Activated B cell treated with CpG ODN at 0.5 μM for 24 hours (primary cell): ENCODE measurements at regions not wholly inside any gene's neighbourhood (a gene's known extent, or its start where the extent isn't known, plus 50 kb on each side); places are given as distances from the start of the nearest gene placed in this dataset.
"Not testable (repeated sequence)": the region's sequence is repeated elsewhere in the genome, so short reads cannot be mapped to it uniquely, and the experiment has no call there.

Experiments
- ATAC-seq: fragments of 200-7000 bp; cut with Tn5 transposase; one replicate; pipeline ENCODE4 v1.10.0; 2021; ENCODE audit warnings: low read depth, mild to moderate bottlenecking, moderate library complexity
- CTCF ChIA-PET: fragments of 350-600 bp; sonication (Branson Sonifier 250); formaldehyde crosslinking; loops from one replicate; lab custom pipeline; 2021; ENCODE audit warnings: antibody characterized with exemption; lab: Charles Lee
- POLR2A ChIA-PET: fragments of 350-600 bp; sonication (Branson Sonifier 250); formaldehyde crosslinking; loops from one replicate; lab custom pipeline; 2021; ENCODE audit warnings: antibody characterized with exemption; lab: Charles Lee
- DNase-seq: peaks from one replicate; pipeline ENCODE4 v3.0.0; 2022
- H3K27ac Mint-ChIP-seq: one replicate; pipeline ENCODE4 v1.8.0; 2020; ENCODE audit warnings: mixed read lengths
- H3K27me3 Mint-ChIP-seq: one replicate; pipeline ENCODE4 v1.8.0; 2021; ENCODE audit warnings: mixed read lengths
- H3K36me3 Mint-ChIP-seq: one replicate; pipeline ENCODE4 v1.8.0; 2021; ENCODE audit warnings: low read depth, mixed read lengths
- H3K4me1 Mint-ChIP-seq: one replicate; pipeline ENCODE4 v1.8.0; 2021; ENCODE audit warnings: mixed read lengths
- H3K4me3 Mint-ChIP-seq: one replicate; pipeline ENCODE4 v1.8.0; 2020; ENCODE audit warnings: mild to moderate bottlenecking, mixed read lengths
- H3K9me3 Mint-ChIP-seq: one replicate; pipeline ENCODE4 v1.8.0; 2020; ENCODE audit warnings: mixed read lengths
- intact Hi-C: fragments of 100-400 bp; cut with micrococcal nuclease; formaldehyde crosslinking; loops from one replicate; pipeline ENCODE4 v1.15.1; 2024
- TF ChIP-seq, protein P1 (sequence below): fragments of 200-600 bp; IDR thresholded peaks from one replicate; pipeline ENCODE4 v1.8.0; 2022; ENCODE audit warnings: antibody characterized with exemption, mild to moderate bottlenecking

- no peaks in the 10 kb centered on the region for H3K27me3 Mint-ChIP-seq
- POLR2A ChIA-PET, result no interaction called here
- intact Hi-C loops, result no loop called here
- no peaks in the 10 kb centered on the region for H3K4me1 Mint-ChIP-seq
- ATAC-seq (no peak), DNase-seq (no peak)
- no peak overlapping the region for H3K27ac Mint-ChIP-seq
- no peak overlapping the region for H3K4me3 Mint-ChIP-seq
- H3K36me3 Mint-ChIP-seq, result no peaks in the 10 kb centered on the region
- peaks cover 8% of the 10 kb centered on the region for H3K9me3 Mint-ChIP-seq
- TF ChIP-seq, protein P1, sequence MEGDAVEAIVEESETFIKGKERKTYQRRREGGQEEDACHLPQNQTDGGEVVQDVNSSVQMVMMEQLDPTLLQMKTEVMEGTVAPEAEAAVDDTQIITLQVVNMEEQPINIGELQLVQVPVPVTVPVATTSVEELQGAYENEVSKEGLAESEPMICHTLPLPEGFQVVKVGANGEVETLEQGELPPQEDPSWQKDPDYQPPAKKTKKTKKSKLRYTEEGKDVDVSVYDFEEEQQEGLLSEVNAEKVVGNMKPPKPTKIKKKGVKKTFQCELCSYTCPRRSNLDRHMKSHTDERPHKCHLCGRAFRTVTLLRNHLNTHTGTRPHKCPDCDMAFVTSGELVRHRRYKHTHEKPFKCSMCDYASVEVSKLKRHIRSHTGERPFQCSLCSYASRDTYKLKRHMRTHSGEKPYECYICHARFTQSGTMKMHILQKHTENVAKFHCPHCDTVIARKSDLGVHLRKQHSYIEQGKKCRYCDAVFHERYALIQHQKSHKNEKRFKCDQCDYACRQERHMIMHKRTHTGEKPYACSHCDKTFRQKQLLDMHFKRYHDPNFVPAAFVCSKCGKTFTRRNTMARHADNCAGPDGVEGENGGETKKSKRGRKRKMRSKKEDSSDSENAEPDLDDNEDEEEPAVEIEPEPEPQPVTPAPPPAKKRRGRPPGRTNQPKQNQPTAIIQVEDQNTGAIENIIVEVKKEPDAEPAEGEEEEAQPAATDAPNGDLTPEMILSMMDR, result no peak
- CTCF ChIA-PET, result no interaction called here
These were observed 115.2 kb downstream of the ZNF37A start for GRCh38 chr10:38209332-38209731.

- H3K9me3 Mint-ChIP-seq, H3K36me3 Mint-ChIP-seq, POLR2A ChIA-PET: not testable (repeated sequence)
These were observed 115.6 kb downstream of the ZNF37A start for GRCh38 chr10:38209748-38210147.

DNA sequence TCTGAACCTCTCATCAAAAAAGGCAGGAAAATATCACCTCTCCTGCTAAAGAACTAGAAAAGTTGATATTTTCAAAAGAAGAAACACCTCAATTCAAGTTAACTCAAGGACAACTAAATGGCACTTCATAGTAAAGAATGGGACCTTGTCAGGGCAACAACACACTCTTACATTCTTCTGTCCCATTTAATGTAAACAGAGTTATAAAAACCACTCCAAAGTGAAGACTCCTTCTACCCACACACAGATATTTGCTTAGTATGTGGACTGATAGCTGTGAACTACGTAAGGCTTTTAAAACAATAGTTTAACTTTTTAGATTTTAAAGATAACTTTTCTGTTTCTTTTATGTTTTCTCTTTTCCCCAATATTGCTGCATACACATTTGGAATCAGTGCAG lies 118.3 kb downstream of the ZNF37A start:
- intact Hi-C loops, result no loop called here
- Mint-ChIP-seq H3K36me3 (no peaks in the 10 kb centered on the region), H3K4me1 (no peaks in the 10 kb centered on the region), H3K9me3 (peaks cover 1% of the 10 kb centered on the region), H3K4me3 (no peak overlapping the region), H3K27me3 (no peaks in the 10 kb centered on the region), H3K27ac (no peak overlapping the region)
- ChIA-PET CTCF (no interaction called here), POLR2A (no interaction called here)
- no peak for DNase-seq
- no peak for ATAC-seq
- TF ChIP-seq, protein P1, result no peak

More at GRCh38 chr10:38209748-38210147, 115.6 kb downstream of the ZNF37A start:
- H3K4me1 Mint-ChIP-seq, intact Hi-C loops, H3K4me3 Mint-ChIP-seq, H3K27me3 Mint-ChIP-seq, DNase-seq, ATAC-seq, H3K27ac Mint-ChIP-seq, CTCF ChIA-PET: not testable (repeated sequence)

- ChIA-PET POLR2A (no interaction called here), CTCF (no interaction called here)
- H3K4me1 Mint-ChIP-seq, result no peaks in the 10 kb centered on the region
These were observed 132.2 kb downstream of the ZNF37A start for GRCh38 chr10:38226385-38226784.

GRCh38 chr10:38228394-38228793 lies 134.3 kb downstream of the ZNF37A start:
- H3K4me1 Mint-ChIP-seq, result no peaks in the 10 kb centered on the region
- ChIA-PET POLR2A (no interaction called here), CTCF (no interaction called here)
- no peaks in the 10 kb centered on the region for H3K27me3 Mint-ChIP-seq
- intact Hi-C loops, result no loop called here
- H3K36me3 Mint-ChIP-seq, result no peaks in the 10 kb centered on the region
- no peak overlapping the region for H3K27ac Mint-ChIP-seq
- peaks cover 4% of the 10 kb centered on the region for H3K9me3 Mint-ChIP-seq
- H3K4me3 Mint-ChIP-seq, result no peak overlapping the region
- ATAC-seq, result no peak
- DNase-seq, result no peak
- TF ChIP-seq, protein P1, result no peak

More at GRCh38 chr10:38226385-38226784, 132.2 kb downstream of the ZNF37A start:
- DNase-seq, result no peak
- Mint-ChIP-seq H3K9me3 (peaks cover 9% of the 10 kb centered on the region), H3K36me3 (no peaks in the 10 kb centered on the region), H3K4me3 (no peak overlapping the region), H3K27me3 (no peaks in the 10 kb centered on the region), H3K27ac (no peak overlapping the region)
- TF ChIP-seq, protein P1, result no peak
- no peak for ATAC-seq
- intact Hi-C loops, result no loop called here

DNA sequence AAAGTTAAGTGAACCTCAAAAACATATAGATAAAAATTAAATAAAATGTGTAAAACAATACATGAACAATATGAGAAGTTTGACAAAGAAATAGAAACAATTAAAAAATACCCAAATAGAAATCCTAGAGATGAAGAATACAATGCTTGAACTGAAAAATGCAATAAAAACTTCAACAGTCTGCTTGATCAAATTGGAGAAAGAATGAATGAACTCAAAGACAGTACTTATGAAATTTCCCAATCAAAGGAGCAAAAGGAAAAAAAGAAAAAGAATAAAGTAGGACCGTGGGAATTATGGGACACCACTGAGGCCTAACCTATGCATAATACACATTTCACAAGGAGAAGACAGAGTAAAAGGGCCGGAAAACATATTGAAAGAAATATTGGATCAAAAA lies 144.3 kb downstream of the ZNF37A start:
- H3K4me1 Mint-ChIP-seq, H3K36me3 Mint-ChIP-seq, H3K9me3 Mint-ChIP-seq, CTCF ChIA-PET, DNase-seq, ATAC-seq, intact Hi-C loops, POLR2A ChIA-PET, H3K27ac Mint-ChIP-seq, H3K27me3 Mint-ChIP-seq, H3K4me3 Mint-ChIP-seq: not testable (repeated sequence)

DNA sequence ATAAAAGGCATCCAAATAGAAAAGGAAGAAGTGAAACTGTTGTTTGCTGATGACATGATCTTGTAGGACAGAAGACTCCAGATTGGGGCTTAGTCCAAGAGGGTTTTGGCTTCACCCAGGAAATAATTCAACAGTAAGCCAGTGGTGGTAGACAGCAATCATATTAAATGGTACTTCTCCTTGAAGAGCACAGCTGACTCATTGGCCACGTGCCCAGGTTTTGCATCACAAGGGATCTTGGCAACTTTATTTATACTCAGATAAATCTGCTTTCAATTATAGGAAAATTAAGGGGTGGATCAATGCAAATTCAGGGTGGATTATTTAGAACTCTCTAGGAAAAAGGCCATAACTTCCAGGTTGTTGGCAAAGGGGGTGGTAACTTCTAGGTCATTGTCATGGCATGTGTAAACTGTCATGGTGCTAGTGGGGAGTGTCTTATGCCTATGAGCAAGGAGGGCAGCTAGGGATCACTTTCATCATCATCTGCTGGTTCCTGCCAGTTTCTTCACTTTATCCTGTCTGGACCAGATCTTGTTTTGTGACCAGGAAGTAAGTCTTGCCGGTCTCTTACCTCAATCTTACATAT lies 148.0 kb downstream of the ZNF37A start:
- intact Hi-C loops, CTCF ChIA-PET, POLR2A ChIA-PET, H3K27me3 Mint-ChIP-seq, H3K4me1 Mint-ChIP-seq, H3K4me3 Mint-ChIP-seq, H3K27ac Mint-ChIP-seq, H3K36me3 Mint-ChIP-seq, DNase-seq, ATAC-seq: not testable (repeated sequence)
- peaks cover 13% of the 10 kb centered on the region for H3K9me3 Mint-ChIP-seq

DNA sequence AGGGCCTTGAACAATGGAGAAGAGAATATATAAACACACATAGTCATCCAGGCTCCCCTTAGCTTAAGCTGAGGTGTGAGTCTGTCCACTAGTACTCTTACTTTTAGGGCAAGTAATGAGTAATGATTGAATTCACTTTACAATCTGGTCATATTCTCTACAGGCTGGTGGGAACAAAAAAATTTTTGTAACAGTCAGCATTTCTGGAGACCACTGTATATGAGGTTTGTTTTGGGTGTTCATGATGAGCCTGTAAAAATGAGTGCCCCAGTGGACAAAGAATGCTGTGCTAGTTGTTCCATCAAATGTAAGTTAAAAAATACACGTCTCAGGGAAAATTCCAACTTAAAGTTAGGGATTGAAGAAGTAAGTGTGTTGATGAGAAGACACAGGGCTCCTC lies 154.0 kb downstream of the ZNF37A start:
- H3K9me3 Mint-ChIP-seq, ATAC-seq, intact Hi-C loops, H3K4me1 Mint-ChIP-seq, DNase-seq, CTCF ChIA-PET, H3K36me3 Mint-ChIP-seq, POLR2A ChIA-PET, H3K27ac Mint-ChIP-seq, H3K27me3 Mint-ChIP-seq, H3K4me3 Mint-ChIP-seq: not testable (repeated sequence)

DNA sequence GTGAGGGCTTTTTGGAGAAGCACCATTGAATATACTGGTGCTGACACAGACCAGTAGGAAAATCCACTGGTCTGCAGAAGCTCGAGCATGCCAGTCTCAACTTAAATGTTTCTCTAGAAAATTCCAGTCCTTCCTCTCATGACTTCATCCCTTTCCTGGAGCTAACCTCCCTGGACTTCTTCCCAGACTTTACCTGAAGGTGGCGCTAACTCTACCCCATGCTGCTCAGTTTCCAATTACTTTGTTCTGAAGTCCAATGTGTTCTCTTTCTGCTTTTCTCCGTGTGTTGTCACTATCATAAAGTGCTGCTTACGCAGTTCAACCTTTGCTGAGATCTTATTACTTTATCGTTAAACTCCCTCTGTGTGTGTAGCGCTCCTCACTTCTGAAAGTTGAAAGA lies 158.4 kb downstream of the ZNF37A start:
- H3K4me1 Mint-ChIP-seq, H3K27ac Mint-ChIP-seq, POLR2A ChIA-PET, ATAC-seq, intact Hi-C loops, DNase-seq, H3K36me3 Mint-ChIP-seq, H3K27me3 Mint-ChIP-seq, H3K4me3 Mint-ChIP-seq, CTCF ChIA-PET, H3K9me3 Mint-ChIP-seq: not testable (repeated sequence)
